ENCODE measurements at regions not wholly inside any gene's neighbourhood (a gene's known extent, or its start where the extent isn't known, plus 50 kb on each side); places are given as distances from the start of the nearest gene placed in this dataset.
"Not testable (repeated sequence)": the region's sequence is repeated elsewhere in the genome, so short reads cannot be mapped to it uniquely, and the experiment has no call there.

GRCh38 chr11:4315292-4315691 lies 52.9 kb downstream of the OR52B4 start:
- H3K36me3 ChIP-seq (ENCODE audit: low read depth); H3K4me3 ChIP-seq; H3K9me3 ChIP-seq (ENCODE audit: low read depth); H3K27ac ChIP-seq; H2AFZ ChIP-seq; in situ Hi-C loops (cut with MboI); H3K4me2 ChIP-seq (ENCODE audit: unreplicated experiment); H3K79me2 ChIP-seq (ENCODE audit: insufficient read depth); H3K4me1 ChIP-seq (ENCODE audit: insufficient read depth); H3K9me2 ChIP-seq (ENCODE audit: insufficient read depth); H3K9ac ChIP-seq; DNase-seq; H3K27me3 ChIP-seq (replicated peaks; ENCODE audit: insufficient read depth); H4K20me1 ChIP-seq (ENCODE audit: insufficient read depth); H3F3A ChIP-seq (ENCODE audit: insufficient read depth): not testable (repeated sequence)
- 43 to 51% methylated on average over 3 of the region's 4 CpGs for WGBS, 2 experiments (ENCODE audit: low coverage in 1 of 2, low lambda C conversion rate in 2 of 2, missing lambda C conversion rate in 2 of 2)

DNA sequence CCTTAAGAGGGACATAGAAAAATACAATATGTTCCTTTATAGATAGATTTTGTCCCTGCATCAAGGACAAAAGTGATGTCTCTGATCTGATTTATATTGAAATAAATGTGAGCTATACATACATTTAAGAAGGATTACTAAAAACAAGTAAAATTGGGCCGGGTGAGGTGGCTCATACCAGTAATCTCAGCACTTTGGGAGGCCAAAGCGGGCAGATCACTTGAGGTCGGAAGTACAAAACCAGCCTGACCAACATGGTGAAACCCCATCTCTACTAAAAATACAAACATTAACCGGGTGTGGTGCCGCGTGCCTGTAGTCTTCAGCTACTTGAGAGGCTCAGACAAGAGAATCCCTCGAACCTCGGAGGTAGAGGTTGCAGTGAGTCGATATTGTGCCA lies 91.0 kb downstream of the OR52B4 start:
- H3K9me2 ChIP-seq (ENCODE audit: insufficient read depth); H3K4me3 ChIP-seq; H3K79me2 ChIP-seq (ENCODE audit: insufficient read depth); H3K9me3 ChIP-seq (ENCODE audit: low read depth); H3F3A ChIP-seq (ENCODE audit: insufficient read depth); H3K27me3 ChIP-seq (replicated peaks; ENCODE audit: insufficient read depth); H2AFZ ChIP-seq; in situ Hi-C loops (cut with MboI); H4K20me1 ChIP-seq (ENCODE audit: insufficient read depth); DNase-seq; H3K27ac ChIP-seq; H3K4me1 ChIP-seq (ENCODE audit: insufficient read depth); H3K9ac ChIP-seq; H3K36me3 ChIP-seq (ENCODE audit: low read depth); H3K4me2 ChIP-seq (ENCODE audit: unreplicated experiment): not testable (repeated sequence)
- 35 to 39% methylated on average over 3 to 8 of the region's 9 CpGs for WGBS, 2 experiments (ENCODE audit: low coverage in 1 of 2, low lambda C conversion rate in 2 of 2, missing lambda C conversion rate in 2 of 2)

DNA sequence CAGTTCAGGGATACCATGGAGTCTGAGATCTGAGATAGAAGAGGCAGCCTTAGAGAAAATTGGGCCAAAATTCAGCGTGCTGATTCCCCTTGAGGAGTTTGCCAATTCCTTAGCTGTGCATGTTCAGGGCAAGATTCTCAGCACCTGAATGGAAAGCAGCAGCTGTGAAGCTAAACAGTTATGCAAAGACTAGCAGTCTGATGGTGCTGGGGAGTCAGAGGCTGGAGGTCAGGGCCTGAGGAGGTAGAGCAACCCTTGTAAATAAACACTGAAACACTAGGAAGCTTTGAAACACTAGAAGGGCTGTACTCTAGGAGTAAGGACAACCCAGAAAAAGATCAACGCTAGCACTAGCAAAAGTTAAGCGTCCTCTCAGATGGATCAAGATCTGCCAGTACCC lies 117.1 kb downstream of the OR52B4 start:
- H3K4me3 ChIP-seq; H3K4me2 ChIP-seq (ENCODE audit: unreplicated experiment); H4K20me1 ChIP-seq (ENCODE audit: insufficient read depth); H3F3A ChIP-seq (ENCODE audit: insufficient read depth); H2AFZ ChIP-seq; H3K27ac ChIP-seq; H3K4me1 ChIP-seq (ENCODE audit: insufficient read depth); in situ Hi-C loops (cut with MboI); H3K36me3 ChIP-seq (ENCODE audit: low read depth); H3K79me2 ChIP-seq (ENCODE audit: insufficient read depth); H3K9ac ChIP-seq; H3K9me2 ChIP-seq (ENCODE audit: insufficient read depth); DNase-seq; H3K9me3 ChIP-seq (ENCODE audit: low read depth); H3K27me3 ChIP-seq (replicated peaks; ENCODE audit: insufficient read depth): not testable (repeated sequence)
- 3 to 11% methylated on average over 1 to 2 of the region's 3 CpGs for WGBS, 2 experiments (ENCODE audit: low coverage in 1 of 2, low lambda C conversion rate in 2 of 2, missing lambda C conversion rate in 2 of 2)

- H2AFZ ChIP-seq; H3F3A ChIP-seq (ENCODE audit: insufficient read depth); H4K20me1 ChIP-seq (ENCODE audit: insufficient read depth); H3K27me3 ChIP-seq (replicated peaks; ENCODE audit: insufficient read depth); H3K36me3 ChIP-seq (ENCODE audit: low read depth); DNase-seq; H3K4me3 ChIP-seq; H3K4me1 ChIP-seq (ENCODE audit: insufficient read depth); H3K4me2 ChIP-seq (ENCODE audit: unreplicated experiment); H3K9me3 ChIP-seq (ENCODE audit: low read depth); H3K79me2 ChIP-seq (ENCODE audit: insufficient read depth); H3K27ac ChIP-seq; H3K9me2 ChIP-seq (ENCODE audit: insufficient read depth); H3K9ac ChIP-seq; in situ Hi-C loops (cut with MboI): not testable (repeated sequence)
- WGBS, 2 experiments (ENCODE audit: low coverage in 1 of 2, low lambda C conversion rate in 2 of 2, missing lambda C conversion rate in 2 of 2) = 0 to 25% methylated on average over 2 of the region's 2 CpGs
Measured at GRCh38 chr11:4249475-4249874, 118.7 kb downstream of the OR52B4 start.

GRCh38 chr11:4237771-4238170 lies 130.4 kb downstream of the OR52B4 start:
- H2AFZ ChIP-seq; H3K79me2 ChIP-seq (ENCODE audit: insufficient read depth); H3K36me3 ChIP-seq (ENCODE audit: low read depth); H3K4me3 ChIP-seq; H4K20me1 ChIP-seq (ENCODE audit: insufficient read depth); H3K4me1 ChIP-seq (ENCODE audit: insufficient read depth); H3K27me3 ChIP-seq (replicated peaks; ENCODE audit: insufficient read depth); DNase-seq; H3K9me2 ChIP-seq (ENCODE audit: insufficient read depth); H3K4me2 ChIP-seq (ENCODE audit: unreplicated experiment); H3K9ac ChIP-seq; H3K9me3 ChIP-seq (ENCODE audit: low read depth); H3K27ac ChIP-seq; in situ Hi-C loops (cut with MboI); H3F3A ChIP-seq (ENCODE audit: insufficient read depth): not testable (repeated sequence)
- WGBS, 2 experiments (ENCODE audit: low coverage in 1 of 2, low lambda C conversion rate in 2 of 2, missing lambda C conversion rate in 2 of 2) = 60 to 71% methylated on average over 8 to 21 of the region's 21 CpGs

- H3K4me3 ChIP-seq; H3K27ac ChIP-seq; H4K20me1 ChIP-seq (ENCODE audit: insufficient read depth); H3K9me3 ChIP-seq (ENCODE audit: low read depth); H3K4me1 ChIP-seq (ENCODE audit: insufficient read depth); H3K9me2 ChIP-seq (ENCODE audit: insufficient read depth); H3K4me2 ChIP-seq (ENCODE audit: unreplicated experiment); H3K27me3 ChIP-seq (replicated peaks; ENCODE audit: insufficient read depth); H2AFZ ChIP-seq; H3F3A ChIP-seq (ENCODE audit: insufficient read depth); H3K36me3 ChIP-seq (ENCODE audit: low read depth); in situ Hi-C loops (cut with MboI); DNase-seq; H3K9ac ChIP-seq; H3K79me2 ChIP-seq (ENCODE audit: insufficient read depth): not testable (repeated sequence)
- 1 to 9% methylated on average over 4 of the region's 4 CpGs for WGBS, 2 experiments (ENCODE audit: low coverage in 1 of 2, low lambda C conversion rate in 2 of 2, missing lambda C conversion rate in 2 of 2)
Measured at GRCh38 chr11:4218857-4219256, 124.3 kb downstream of the RRM1 start.
